HG03039 (cell line): ENCODE measurements at regions not wholly inside any gene's neighbourhood (a gene's known extent, or its start where the extent isn't known, plus 50 kb on each side); places are given as distances from the start of the nearest gene placed in this dataset.

Experiments
- ATAC-seq: cut with Tn5 transposase; IDR thresholded peaks from one replicate; pipeline ENCODE4 v1.9.1; 2021; ENCODE audit warnings: mild to moderate bottlenecking, moderate library complexity; ENCODE audit not compliant: unreplicated experiment

- ATAC-seq: no peak
Observed at GRCh38 chr18:42689310-42689709, 426.2 kb downstream of the RIT2 start.
